SU-DHL-6 (cell line): ENCODE measurements at regions not wholly inside any gene's neighbourhood (a gene's known extent, or its start where the extent isn't known, plus 50 kb on each side); places are given as distances from the start of the nearest gene placed in this dataset.

Experiments used
- H2AFZ ChIP-seq: fragments of 200-600 bp; sonication (generic); 2 replicates; pipeline ENCODE4 v1.6.1; 2014; ENCODE audit warnings: low read depth, mild to moderate bottlenecking, moderate library complexity, mixed read lengths, antibody characterized with exemption, low read length; ENCODE audit not compliant: severe bottlenecking
- H3F3A ChIP-seq: fragments of 200-600 bp; shearing (Covaris generic); 2 replicates; pipeline ENCODE4 v1.6.0; 2016; ENCODE audit warnings: antibody characterized with exemption, mild to moderate bottlenecking; ENCODE audit not compliant: insufficient read depth
- H3K27ac ChIP-seq: fragments of 200-600 bp; sonication (generic); 2 replicates; pipeline ENCODE4 v1.5.1; 2016; ENCODE audit warnings: low read depth, mild to moderate bottlenecking, low read length, moderate library complexity, mixed read lengths
- H3K27me3 ChIP-seq: fragments of 200-600 bp; sonication (generic), shearing (Covaris generic); 2 replicates; pipeline ENCODE4 v1.6.0; 2014; ENCODE audit warnings: mild to moderate bottlenecking, low read length
- H3K36me3 ChIP-seq: fragments of 200-600 bp; sonication (generic); 2 replicates; pipeline ENCODE4 v1.6.1; 2014; ENCODE audit warnings: mild to moderate bottlenecking, low read length, mixed read lengths
- H3K4me2 ChIP-seq: fragments of 300-600, 200-600 bp; shearing (Covaris generic), sonication (generic); 2 replicates; pipeline ENCODE4 v1.6.0; 2014; ENCODE audit warnings: low read length, low read depth, mild to moderate bottlenecking; ENCODE audit not compliant: poor library complexity, severe bottlenecking
- H3K4me3 ChIP-seq: fragments of 200-600 bp; sonication (generic); 2 replicates; pipeline ENCODE4 v1.5.1; 2014; ENCODE audit warnings: antibody characterized with exemption, low read length, mild to moderate bottlenecking, mixed read lengths; ENCODE audit not compliant: insufficient read depth, poor library complexity, severe bottlenecking
- H3K79me2 ChIP-seq: fragments of 200-600 bp; sonication (generic); 2 replicates; pipeline ENCODE4 v1.6.1; 2014; ENCODE audit warnings: mild to moderate bottlenecking, low read length, moderate library complexity; ENCODE audit not compliant: insufficient read depth
- H3K9ac ChIP-seq: fragments of 200-600 bp; sonication (generic); 2 replicates; pipeline ENCODE4 v1.7.0; 2014; ENCODE audit warnings: mild to moderate bottlenecking, low read length
- H3K9me2 ChIP-seq: fragments of 200-600 bp; sonication (generic); replicated peaks from 2 replicates; pipeline ENCODE4 v1.6.1; 2014; ENCODE audit warnings: low read length; ENCODE audit not compliant: insufficient read depth
- H3K9me3 ChIP-seq: fragments of 200-600 bp; sonication (generic); 2 replicates; pipeline ENCODE4 v1.6.1; 2014; ENCODE audit warnings: low read length, mixed read lengths; ENCODE audit not compliant: insufficient read depth
- H4K20me1 ChIP-seq: fragments of 200-600 bp; sonication (generic); 2 replicates; pipeline ENCODE4 v1.6.1; 2014; ENCODE audit warnings: low read depth, mild to moderate bottlenecking, antibody characterized with exemption, low read length, moderate library complexity, mixed read lengths
- CTCF ChIP-seq: fragments of 200-600 bp; sonication (generic); IDR thresholded peaks from one replicate; pipeline ENCODE4 v1.5.1; 2017; ENCODE audit warnings: antibody characterized with exemption, mild to moderate bottlenecking, low read length, moderate library complexity; ENCODE audit not compliant: insufficient read depth, poor library complexity, severe bottlenecking
- EZH2phosphoT487 ChIP-seq: fragments of 200-600 bp; sonication (generic), shearing (Covaris generic); conservative IDR thresholded peaks from 2 replicates; pipeline ENCODE4 v1.6.1; 2018; ENCODE audit warnings: mild to moderate bottlenecking, antibody characterized with exemption, low read length, moderate library complexity, mixed read lengths

GRCh38 chr3:89697321-89697916 is 590.0 kb downstream of the EPHA3 start:
- no peaks in the 10 kb centered on the region for H3K9me2 ChIP-seq
- H3K36me3 ChIP-seq: no peaks in the 10 kb centered on the region
- no peaks in the 10 kb centered on the region for H3F3A ChIP-seq
- TF ChIP-seq EZH2phosphoT487: no peak
- no peak for TF ChIP-seq CTCF
- no peak overlapping the region for H3K9ac ChIP-seq
- no peak overlapping the region for H3K27ac ChIP-seq
- no peaks in the 10 kb centered on the region for H4K20me1 ChIP-seq
- H3K4me3 ChIP-seq: no peak overlapping the region
- H3K4me2 ChIP-seq: no peak overlapping the region
- no peaks in the 10 kb centered on the region for H3K27me3 ChIP-seq
- H3K79me2 ChIP-seq: no peaks in the 10 kb centered on the region
- no peaks in the 10 kb centered on the region for H3K9me3 ChIP-seq
- H2AFZ ChIP-seq: no peak overlapping the region

GRCh38 chr3:89698208-89698830 is 590.9 kb downstream of the EPHA3 start:
- Histone ChIP-seq H3K27me3 (no peaks in the 10 kb centered on the region), H3K9me2 (no peaks in the 10 kb centered on the region), H3K27ac (no peak overlapping the region), H3K79me2 (no peaks in the 10 kb centered on the region), H3K9ac (no peak overlapping the region), H2AFZ (no peak overlapping the region), H3K36me3 (no peaks in the 10 kb centered on the region), H4K20me1 (no peaks in the 10 kb centered on the region), H3K4me3 (no peak overlapping the region), H3K4me2 (no peak overlapping the region), H3K9me3 (no peaks in the 10 kb centered on the region), H3F3A (no peaks in the 10 kb centered on the region)
- TF ChIP-seq EZH2phosphoT487 (no peak), CTCF (no peak)

GRCh38 chr3:89699229-89699628 is 591.8 kb downstream of the EPHA3 start:
- Histone ChIP-seq H3F3A (no peaks in the 10 kb centered on the region), H3K36me3 (no peaks in the 10 kb centered on the region), H3K79me2 (no peaks in the 10 kb centered on the region), H3K9me2 (no peaks in the 10 kb centered on the region), H3K9ac (no peak overlapping the region), H3K4me2 (no peak overlapping the region), H2AFZ (no peak overlapping the region), H3K9me3 (no peaks in the 10 kb centered on the region), H3K27ac (no peak overlapping the region), H4K20me1 (no peaks in the 10 kb centered on the region), H3K27me3 (no peaks in the 10 kb centered on the region), H3K4me3 (no peak overlapping the region)
- no peak for TF ChIP-seq EZH2phosphoT487

GRCh38 chr3:89699771-89700170 is 592.4 kb downstream of the EPHA3 start:
- H3K9ac ChIP-seq: no peak overlapping the region
- no peak overlapping the region for H3K4me2 ChIP-seq
- H3F3A ChIP-seq: no peaks in the 10 kb centered on the region
- TF ChIP-seq CTCF (no peak), EZH2phosphoT487 (no peak)
- no peak overlapping the region for H2AFZ ChIP-seq
- H3K36me3 ChIP-seq: no peaks in the 10 kb centered on the region
- no peaks in the 10 kb centered on the region for H3K9me2 ChIP-seq
- no peaks in the 10 kb centered on the region for H3K9me3 ChIP-seq
- H3K4me3 ChIP-seq: no peak overlapping the region
- no peaks in the 10 kb centered on the region for H3K27me3 ChIP-seq
- no peaks in the 10 kb centered on the region for H3K79me2 ChIP-seq
- no peak overlapping the region for H3K27ac ChIP-seq
- H4K20me1 ChIP-seq: no peaks in the 10 kb centered on the region
